Esophagus squamous epithelium (tissue), 4 donors: ENCODE measurements at regions not wholly inside any gene's neighbourhood (a gene's known extent, or its start where the extent isn't known, plus 50 kb on each side); places are given as distances from the start of the nearest gene placed in this dataset.

ENCODE experiments used
- POLR2A ChIP-seq, 4 donors: fragments of 450-650 bp; IDR thresholded peaks; one replicate each; pipeline ENCODE4 v1.6.1; 2017; ENCODE audit warnings: antibody characterized with exemption in 4 of 4, mild to moderate bottlenecking in 4 of 4, moderate library complexity in 3 of 4
- TF ChIP-seq, protein P1 (sequence below), 6 experiments: fragments of 450-650 bp in 4 of 6; fragments of 200-600 bp in 2 of 6; sonication (generic) in 2 of 6; IDR thresholded peaks; one replicate each; pipeline ENCODE4 v1.5.1; 2016 to 2019; ENCODE audit warnings: antibody characterized with exemption in 6 of 6, mild to moderate bottlenecking in 4 of 6, moderate library complexity in 4 of 6

DNA sequence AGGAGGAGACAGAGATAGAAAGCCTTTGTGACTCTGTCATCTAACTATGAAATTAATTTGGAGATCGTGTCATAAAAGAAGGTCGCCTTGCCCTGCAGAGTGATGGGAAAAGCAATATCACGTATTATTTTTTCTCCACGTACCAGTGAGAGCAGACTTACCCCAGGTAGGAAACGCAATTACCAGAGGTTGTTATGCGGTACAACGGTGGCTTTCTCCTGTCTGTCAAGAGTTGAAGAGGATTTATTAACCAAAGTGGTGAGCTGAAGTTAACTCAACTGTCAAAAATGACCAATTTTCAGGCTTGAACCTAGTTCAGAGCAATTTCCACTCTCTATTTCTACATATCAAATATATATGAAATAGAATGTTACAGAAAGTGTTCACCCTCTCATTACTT lies 282.6 kb upstream of the PFKP start:
- TF ChIP-seq, protein P1, sequence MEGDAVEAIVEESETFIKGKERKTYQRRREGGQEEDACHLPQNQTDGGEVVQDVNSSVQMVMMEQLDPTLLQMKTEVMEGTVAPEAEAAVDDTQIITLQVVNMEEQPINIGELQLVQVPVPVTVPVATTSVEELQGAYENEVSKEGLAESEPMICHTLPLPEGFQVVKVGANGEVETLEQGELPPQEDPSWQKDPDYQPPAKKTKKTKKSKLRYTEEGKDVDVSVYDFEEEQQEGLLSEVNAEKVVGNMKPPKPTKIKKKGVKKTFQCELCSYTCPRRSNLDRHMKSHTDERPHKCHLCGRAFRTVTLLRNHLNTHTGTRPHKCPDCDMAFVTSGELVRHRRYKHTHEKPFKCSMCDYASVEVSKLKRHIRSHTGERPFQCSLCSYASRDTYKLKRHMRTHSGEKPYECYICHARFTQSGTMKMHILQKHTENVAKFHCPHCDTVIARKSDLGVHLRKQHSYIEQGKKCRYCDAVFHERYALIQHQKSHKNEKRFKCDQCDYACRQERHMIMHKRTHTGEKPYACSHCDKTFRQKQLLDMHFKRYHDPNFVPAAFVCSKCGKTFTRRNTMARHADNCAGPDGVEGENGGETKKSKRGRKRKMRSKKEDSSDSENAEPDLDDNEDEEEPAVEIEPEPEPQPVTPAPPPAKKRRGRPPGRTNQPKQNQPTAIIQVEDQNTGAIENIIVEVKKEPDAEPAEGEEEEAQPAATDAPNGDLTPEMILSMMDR (IDR thresholded peaks at IDR 0.05), result no peak
- no peak for TF ChIP-seq POLR2A (IDR thresholded peaks at IDR 0.05)
